RPMI7951 (cell line): ENCODE measurements at regions not wholly inside any gene's neighbourhood (a gene's known extent, or its start where the extent isn't known, plus 50 kb on each side); places are given as distances from the start of the nearest gene placed in this dataset.

Experiments
- DNase-seq: peaks from one replicate; pipeline ENCODE4 v3.0.0-alpha.2; 2012; ENCODE audit warnings: low read depth

- DNase-seq = no peak
Observed at GRCh38 chr7:126378642-126379041, 874.1 kb downstream of the GRM8 start.

- no peak for DNase-seq
Observed at GRCh38 chr7:126370038-126370668, 882.6 kb downstream of the GRM8 start.

GRCh38 chr7:126362746-126363145, 890.0 kb downstream of the GRM8 start:
- no peak for DNase-seq

- no peak for DNase-seq
Observed at GRCh38 chr7:126361183-126361582, 891.6 kb downstream of the GRM8 start.

- DNase-seq = no peak
Observed at GRCh38 chr7:126339813-126340212, 912.9 kb downstream of the GRM8 start.

GRCh38 chr7:126305671-126306070, 947.1 kb downstream of the GRM8 start:
- no peak for DNase-seq

- DNase-seq = no peak
Observed at GRCh38 chr7:126303926-126304325, 948.8 kb downstream of the GRM8 start.

GRCh38 chr7:126302639-126303038, 950.1 kb downstream of the GRM8 start:
- DNase-seq = no peak

GRCh38 chr7:126286317-126286716, 966.4 kb downstream of the GRM8 start:
- DNase-seq = no peak

- no peak for DNase-seq
Observed at GRCh38 chr7:126236261-126236660, 1016.5 kb downstream of the GRM8 start.

GRCh38 chr7:126228356-126229061, 1024.2 kb downstream of the GRM8 start:
- no peak for DNase-seq

GRCh38 chr7:126227643-126228042, 1025.1 kb downstream of the GRM8 start:
- no peak for DNase-seq

GRCh38 chr7:126227055-126227454, 1025.7 kb downstream of the GRM8 start:
- no peak for DNase-seq

- DNase-seq = no peak
Observed at GRCh38 chr7:126223729-126224128, 1029.0 kb downstream of the GRM8 start.

GRCh38 chr7:126222782-126223181, 1030.0 kb downstream of the GRM8 start:
- DNase-seq = no peak

GRCh38 chr7:126215785-126216184, 1037.0 kb downstream of the GRM8 start:
- DNase-seq = no peak

GRCh38 chr7:126213876-126214275, 1038.9 kb downstream of the GRM8 start:
- DNase-seq = no peak

- DNase-seq = no peak
Observed at GRCh38 chr7:126211875-126212274, 1040.9 kb downstream of the GRM8 start.

GRCh38 chr7:126210707-126211106, 1042.0 kb downstream of the GRM8 start:
- no peak for DNase-seq

- no peak for DNase-seq
Observed at GRCh38 chr7:126203185-126203584, 1049.6 kb downstream of the GRM8 start.

- DNase-seq = no peak
Observed at GRCh38 chr7:126202177-126202576, 1050.6 kb downstream of the GRM8 start.

GRCh38 chr7:126185959-126186580, 1066.7 kb downstream of the GRM8 start:
- DNase-seq = no peak

GRCh38 chr7:126179916-126180315, 1072.8 kb downstream of the GRM8 start:
- no peak for DNase-seq
